NCI-H1930 (cell line): ENCODE measurements at regions not wholly inside any gene's neighbourhood (a gene's known extent, or its start where the extent isn't known, plus 50 kb on each side); places are given as distances from the start of the nearest gene placed in this dataset.

Experiments used
- DNase-seq, 2 experiments: peaks; one replicate each; lab custom pipeline; 2025; lab: John Stamatoyannopoulos, UW

GRCh38 chr2:37425408-37425807 is 81.0 kb downstream of the QPCT start:
- DNase-seq: no peak

DNA sequence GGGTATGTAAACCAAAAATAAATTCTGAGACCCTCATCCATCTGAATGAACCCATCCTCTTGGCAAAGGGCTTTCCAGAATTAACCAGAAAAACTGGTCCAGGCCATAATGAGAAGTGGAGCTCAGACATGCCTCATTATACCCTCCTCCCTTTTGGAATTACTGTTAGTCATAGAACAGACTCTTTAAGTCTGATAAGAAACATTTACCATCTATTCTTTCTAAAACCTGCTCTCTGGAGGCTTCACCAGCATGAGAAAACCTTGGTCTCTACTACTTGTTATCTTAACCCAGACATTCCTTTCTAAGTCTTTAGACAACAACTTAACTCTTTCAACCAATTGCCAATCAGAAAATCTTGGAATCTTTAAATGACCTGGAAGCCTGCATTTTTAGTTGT is 82.8 kb downstream of the QPCT start:
- DNase-seq: no peak

- no peak for DNase-seq
Observed at GRCh38 chr2:37436323-37436722, 91.9 kb downstream of the QPCT start.

- no peak for DNase-seq
Observed at GRCh38 chr2:37439131-37439642, 94.8 kb downstream of the QPCT start.

DNA sequence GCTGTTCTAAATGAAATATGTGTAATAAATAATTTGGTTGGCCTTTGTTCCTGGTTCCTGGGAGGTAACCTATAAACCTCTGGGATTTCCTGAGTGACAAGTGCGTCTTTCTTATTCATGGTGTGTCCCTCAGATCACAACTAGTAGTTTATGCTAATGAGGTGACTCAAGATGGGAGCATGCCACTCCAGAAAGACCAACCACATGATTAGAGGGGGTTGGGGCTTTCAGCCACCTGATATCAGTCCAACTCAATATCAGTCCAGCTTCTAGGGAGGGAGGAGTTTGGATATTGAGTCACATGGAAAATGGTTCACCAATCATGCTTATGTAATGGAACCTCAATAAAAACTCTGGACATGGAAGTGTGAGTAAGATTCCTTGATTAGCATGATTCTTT is 96.6 kb downstream of the QPCT start:
- DNase-seq: no peak

- DNase-seq: no peak
Observed at GRCh38 chr2:37443082-37443481, 98.7 kb downstream of the QPCT start.

DNA sequence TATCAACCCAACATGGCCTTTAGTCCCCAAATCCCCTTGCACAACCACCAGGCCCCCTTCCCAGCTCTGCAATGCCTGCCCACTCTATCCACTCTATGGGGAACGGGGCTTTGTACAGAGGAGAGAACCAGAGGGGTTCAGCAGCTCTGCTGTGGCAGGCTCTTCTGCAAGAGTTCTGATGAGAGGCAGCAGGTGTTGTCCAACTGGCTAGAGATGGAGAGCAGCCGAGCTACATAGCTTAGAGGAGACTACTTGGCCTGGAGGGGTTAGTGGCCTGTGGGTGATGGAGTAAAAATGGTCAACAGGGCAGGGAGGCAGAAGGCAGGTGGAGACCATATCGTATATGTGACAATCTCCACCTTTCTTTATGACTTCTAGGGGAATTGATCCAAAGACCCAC is 103.0 kb downstream of the QPCT start:
- DNase-seq: no peak

- no peak for DNase-seq
Observed at GRCh38 chr2:37448342-37449120, 104.1 kb downstream of the QPCT start.

- no peak for DNase-seq
Observed at GRCh38 chr2:37449761-37450296, 105.4 kb downstream of the QPCT start.

- DNase-seq: no peak
Observed at GRCh38 chr2:37453027-37453426, 108.6 kb downstream of the QPCT start.

GRCh38 chr2:37454851-37455762 is 110.7 kb downstream of the QPCT start:
- no peak for DNase-seq

DNA sequence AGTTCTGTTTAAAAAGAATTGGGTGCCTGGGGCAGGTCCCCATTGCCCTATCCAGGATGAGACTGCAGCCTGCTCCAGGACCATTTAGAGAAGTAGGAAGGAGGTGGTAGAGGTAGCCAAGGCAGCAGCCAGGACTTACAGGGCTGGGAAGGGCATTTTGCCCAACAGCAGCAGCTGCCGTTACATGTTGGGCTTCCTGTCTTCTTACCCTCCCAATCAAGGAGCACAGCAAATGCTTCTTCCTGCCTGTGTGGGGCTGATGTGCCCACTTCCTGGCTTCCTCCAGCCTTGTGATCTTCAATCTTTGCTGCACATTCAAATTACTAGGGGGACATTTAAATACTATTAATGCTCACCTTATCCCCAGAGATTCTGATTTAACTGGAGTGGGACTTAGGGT is 112.0 kb downstream of the QPCT start:
- no peak for DNase-seq

- DNase-seq: no peak
Observed at GRCh38 chr2:37457401-37457901, 113.0 kb downstream of the QPCT start.

DNA sequence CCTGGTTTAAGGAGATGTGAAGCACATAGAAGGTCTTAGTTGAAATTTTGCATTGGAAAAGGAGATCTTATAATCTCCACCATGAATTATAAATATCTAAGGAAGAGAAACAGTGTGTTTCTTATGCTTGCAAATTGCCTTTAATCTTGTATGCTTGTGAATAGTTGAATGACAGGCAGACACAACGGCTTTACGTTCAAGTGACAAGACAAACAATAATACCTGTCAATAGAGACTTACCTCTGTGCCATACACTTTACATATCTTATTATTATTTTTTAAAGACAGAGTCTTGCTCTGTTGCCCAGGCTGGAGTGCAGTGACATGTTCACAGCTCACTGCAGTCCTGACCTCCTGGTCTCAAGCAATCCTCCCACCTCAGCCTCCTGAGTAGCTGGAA is 113.7 kb downstream of the QPCT start:
- DNase-seq: no peak

DNA sequence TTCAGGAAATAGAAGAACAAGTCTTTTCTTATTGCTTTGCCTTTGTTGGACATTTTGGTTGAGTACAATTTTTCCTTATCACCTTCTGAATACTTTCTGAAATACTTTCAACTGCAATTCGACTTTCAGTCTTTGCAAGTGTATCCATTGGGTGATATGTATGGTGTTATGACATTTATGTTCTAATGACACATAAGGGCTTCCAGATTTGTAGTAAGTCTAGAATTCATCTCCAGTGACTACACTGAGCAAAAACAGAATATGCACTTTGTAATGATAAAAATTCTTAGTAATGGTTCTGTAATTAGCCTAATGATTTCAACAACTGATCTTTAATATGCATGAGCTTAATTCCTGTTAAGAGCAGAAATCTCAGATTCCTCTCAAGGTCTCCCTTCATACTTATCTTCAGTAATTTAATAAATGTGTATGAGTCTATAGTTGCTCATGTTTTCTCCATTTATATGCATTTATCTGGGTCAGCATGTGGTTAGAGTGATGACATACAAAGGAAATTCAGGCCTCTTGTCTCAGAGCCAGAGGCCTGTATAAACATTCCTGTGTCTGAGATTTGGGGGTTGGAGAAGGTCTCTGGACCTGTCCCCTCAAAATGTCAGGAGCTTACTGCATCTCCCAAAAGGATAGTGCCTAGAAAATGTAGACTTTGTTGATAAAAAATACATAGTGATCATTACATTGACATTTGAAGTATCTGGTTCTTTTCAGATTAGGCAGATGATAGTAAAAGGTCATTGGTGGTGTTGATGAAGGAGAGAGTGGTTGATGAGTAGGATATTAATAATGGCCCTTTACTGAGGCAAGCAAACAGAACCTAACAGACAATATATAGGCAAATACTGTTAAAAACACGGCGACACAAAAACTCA is 114.9 kb downstream of the QPCT start:
- DNase-seq: no peak

- no peak for DNase-seq
Observed at GRCh38 chr2:37460896-37461229, 116.4 kb downstream of the QPCT start.

DNA sequence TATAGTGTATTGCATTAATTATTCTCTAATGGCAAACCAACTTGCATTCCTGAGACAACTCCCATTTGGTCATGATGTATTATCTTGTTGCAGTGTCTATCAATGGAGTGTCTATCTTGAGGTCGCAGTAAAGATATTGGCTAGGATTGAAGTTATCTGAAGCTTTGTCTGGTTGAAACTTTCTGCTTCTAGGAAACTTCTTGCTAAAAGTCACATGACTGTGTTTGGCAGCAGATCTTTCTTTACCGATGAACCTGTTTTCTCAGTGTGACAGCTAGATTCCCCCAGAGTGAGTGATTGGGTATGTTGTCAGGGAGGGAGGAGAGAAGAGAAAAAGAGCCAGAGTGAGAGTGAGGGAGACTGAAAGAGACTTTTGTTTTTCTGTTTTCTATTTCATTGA is 119.6 kb downstream of the QPCT start:
- DNase-seq: no peak

DNA sequence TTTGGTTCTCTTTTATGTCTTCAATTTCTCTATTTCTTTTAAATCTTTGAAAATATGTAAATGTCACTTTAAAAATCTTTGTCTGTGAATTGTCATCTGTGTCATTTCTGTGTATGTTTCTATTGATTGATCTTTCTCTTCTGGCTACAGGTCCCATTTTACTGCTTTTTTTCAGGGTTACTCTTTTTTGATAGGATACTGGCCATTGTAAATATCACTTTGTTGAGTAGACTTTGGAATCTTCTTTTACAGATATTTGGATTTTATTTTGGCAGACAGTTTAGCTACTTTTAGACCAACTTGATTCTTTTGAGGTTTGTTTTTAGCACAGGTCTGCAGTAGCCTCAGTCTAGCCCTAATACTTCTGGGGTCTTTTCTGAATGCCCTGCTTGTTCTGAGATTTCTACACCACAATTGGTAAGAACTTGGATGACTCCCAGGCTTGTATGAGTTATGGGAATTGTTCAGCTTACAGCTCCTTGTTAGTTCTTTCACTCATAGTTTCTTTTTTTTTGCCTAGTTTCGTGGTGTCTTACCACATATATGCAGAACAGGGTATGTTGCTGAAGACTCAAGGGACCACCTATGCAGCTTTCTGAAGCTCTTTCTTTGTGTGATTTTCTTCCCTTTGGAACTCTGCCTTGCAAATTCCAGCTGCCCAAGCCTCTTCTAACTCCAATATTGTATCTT is 122.2 kb downstream of the QPCT start:
- no peak for DNase-seq

GRCh38 chr2:37468170-37468569 is 123.7 kb downstream of the QPCT start:
- no peak for DNase-seq

DNA sequence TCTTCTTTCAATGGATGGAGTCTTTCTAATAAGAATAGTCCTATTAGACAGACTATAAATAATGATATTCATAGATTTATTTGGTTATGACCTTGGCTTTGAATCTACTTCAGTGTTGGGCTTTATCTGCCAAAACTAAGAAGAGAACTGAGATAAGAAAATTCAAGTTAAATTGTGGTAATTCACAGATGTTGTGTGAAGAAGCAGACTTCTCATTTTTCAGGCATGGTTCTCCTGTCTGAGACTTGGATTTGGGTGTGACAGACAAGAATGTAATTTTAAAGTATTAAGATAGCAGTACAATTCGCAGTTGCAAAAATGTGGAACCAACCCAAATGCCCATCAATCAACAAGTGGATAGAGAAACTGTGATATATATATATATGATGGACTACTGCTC is 124.7 kb downstream of the QPCT start:
- no peak for DNase-seq

GRCh38 chr2:37471104-37471503 is 126.7 kb downstream of the QPCT start:
- no peak for DNase-seq
